K562 (cell line): ENCODE measurements at regions not wholly inside any gene's neighbourhood (a gene's known extent, or its start where the extent isn't known, plus 50 kb on each side); places are given as distances from the start of the nearest gene placed in this dataset.

Experiments used
- ATAC-seq: fragments of 200-7000 bp; cut with Tn5 transposase; 3 replicates; pipeline ENCODE4 v1.9.1; 2020; ENCODE audit warnings: moderate library complexity
- BruUV-seq: library from RNA; stranded (reverse); fragments of 400-500 nt; replicated peaks from 2 replicates; lab custom pipeline; 2021; lab: Mats Ljungman, UMichigan
- CTCF ChIA-PET: fragments of 300-600 bp; formaldehyde crosslinking; extraction: SDS; loops from one replicate; lab custom pipeline; 2021; ENCODE audit warnings: low intra/inter-chr PET ratio; lab: Yijun Ruan, JAX
- POLR2A ChIA-PET: fragments of 300-600, 350-650 bp; sonication (Branson Sonifier 250); formaldehyde crosslinking; extraction: SDS; loops from one replicate; lab custom pipeline; 2021; ENCODE audit warnings: antibody characterized with exemption, inconsistent platforms; lab: Yijun Ruan, JAX
- DNase-seq, 4 experiments: peaks; one replicate each; pipeline versions ENCODE4 v3.0.0 to v3.0.0-alpha.2; 2011 to 2018; ENCODE audit warnings: low spot score in 3 of 4, mixed read lengths in 3 of 4; ENCODE audit errors: extremely low read depth in 1 of 4
- FAIRE-seq: peaks from 2 replicates; lab custom pipeline; 2011; peaks lifted over from hg19 to GRCh38; lab: Jason Lieb, UNC
- H2AFZ ChIP-seq: 2 replicates; pipeline ENCODE4 v1.6.0; 2011; ENCODE audit warnings: low read depth, low read length, control low read depth, inconsistent platforms
- H3K27ac ChIP-seq: fragments of 200-600 bp; 3 replicates; pipeline ENCODE4 v1.8.0; 2011; ENCODE audit warnings: low read depth, mild to moderate bottlenecking, control low read depth, inconsistent platforms, low read length, moderate library complexity, mixed read lengths; ENCODE audit errors: extremely low read depth
- H3K27me3 ChIP-seq, 2 experiments: fragments of 300-600 bp in 1 of 2; 2 replicates in 1 of 2; 3 replicates in 1 of 2; pipeline versions ENCODE4 v1.6.0 to v1.8.0; 2011; ENCODE audit warnings: inconsistent platforms in 2 of 2, low read length in 2 of 2, mild to moderate bottlenecking in 1 of 2, mixed read lengths in 1 of 2, moderate library complexity in 1 of 2; ENCODE audit not compliant: control insufficient read depth in 2 of 2, insufficient read depth in 2 of 2
- H3K36me3 ChIP-seq: fragments of 300-600 bp; 3 replicates; pipeline ENCODE4 v1.8.0; 2011; ENCODE audit warnings: mild to moderate bottlenecking, low read length, inconsistent platforms; ENCODE audit not compliant: control insufficient read depth, insufficient read depth
- H3K4me1 ChIP-seq, 2 experiments: fragments of 200-600 bp in 1 of 2; replicated peaks in 1 of 2; 2 replicates in 1 of 2; 3 replicates in 1 of 2; pipeline versions ENCODE4 v1.5.1 to v1.8.0; 2011; ENCODE audit warnings: inconsistent platforms in 2 of 2, low read length in 2 of 2, mild to moderate bottlenecking in 1 of 2, mixed read lengths in 1 of 2, moderate library complexity in 1 of 2; ENCODE audit not compliant: control insufficient read depth in 2 of 2, insufficient read depth in 2 of 2
- H3K4me2 ChIP-seq: 2 replicates; pipeline ENCODE4 v1.6.1; 2011; ENCODE audit warnings: low read length, control low read depth, inconsistent platforms, mixed read lengths; ENCODE audit not compliant: insufficient read depth
- H3K4me3 ChIP-seq: fragments of 200-600 bp; sonication (generic), shearing (Covaris generic); 2 replicates; pipeline ENCODE4 v1.5.1; 2016; ENCODE audit warnings: control low read depth, inconsistent platforms
- H3K79me2 ChIP-seq: fragments of 200-600 bp; 3 replicates; pipeline ENCODE4 v1.8.0; 2011; ENCODE audit warnings: low read length, inconsistent platforms; ENCODE audit not compliant: control insufficient read depth, insufficient read depth
- H3K9ac ChIP-seq, 2 experiments: 2 replicates each; pipeline versions ENCODE4 v1.6.0 to v1.6.1; 2011; ENCODE audit warnings: low read depth in 2 of 2, low read length in 2 of 2, control low read depth in 1 of 2, inconsistent platforms in 1 of 2, mild to moderate bottlenecking in 1 of 2, mixed read lengths in 1 of 2; ENCODE audit not compliant: insufficient read depth in 1 of 2
- H3K9me1 ChIP-seq: one replicate; pipeline ENCODE4 v1.6.0; 2011; ENCODE audit warnings: inconsistent platforms, mild to moderate bottlenecking, low read length, moderate library complexity; ENCODE audit not compliant: control insufficient read depth, insufficient read depth
- H3K9me3 ChIP-seq: replicated peaks from 2 replicates; pipeline ENCODE4 v1.5.1; 2011; ENCODE audit warnings: low read depth, low read length, inconsistent platforms; ENCODE audit not compliant: control insufficient read depth, insufficient read depth
- H4K20me1 ChIP-seq: replicated peaks from 2 replicates; pipeline ENCODE4 v1.6.1; 2011; ENCODE audit warnings: low read length, inconsistent platforms, mixed read lengths; ENCODE audit not compliant: control insufficient read depth, insufficient read depth
- BRD4 ChIP-seq: fragments of 200-600 bp; sonication (generic); IDR thresholded peaks from 2 replicates; pipeline ENCODE4 v1.6.1; 2017; ENCODE audit warnings: inconsistent platforms
- CC2D1A ChIP-seq: fragments of 450-650 bp; IDR thresholded peaks from 2 replicates; pipeline ENCODE4 v1.6.1; 2017; ENCODE audit warnings: mild to moderate bottlenecking
- CREBBP ChIP-seq: IDR thresholded peaks from one replicate; pipeline ENCODE4 v1.6.1; 2012; ENCODE audit warnings: low read depth, mild to moderate bottlenecking, control low read depth, inconsistent platforms, low read length
- NONO ChIP-seq, 2 experiments: fragments of 200-400 bp in 1 of 2; fragments of 450-650 bp in 1 of 2; formaldehyde crosslinking in 1 of 2; IDR thresholded peaks; 2 replicates each; pipeline ENCODE4 v1.6.1; 2017; ENCODE audit warnings: low read depth in 2 of 2, mild to moderate bottlenecking in 2 of 2, moderate library complexity in 2 of 2, low read length in 1 of 2
- POLR2A ChIP-seq: fragments of 450-650 bp; conservative IDR thresholded peaks from 2 replicates; pipeline ENCODE4 v1.6.1; 2016
- PRMT5 ChIP-seq: sonication (generic); formaldehyde crosslinking; IDR thresholded peaks from 2 replicates; pipeline ENCODE4 v1.5.0; 2020; ENCODE audit warnings: missing genetic modification reagents
- PYGO2 ChIP-seq: fragments of 450-650 bp; IDR thresholded peaks from 2 replicates; pipeline ENCODE4 v1.6.1; 2016; ENCODE audit warnings: mild to moderate bottlenecking, missing genetic modification characterization, moderate library complexity, missing compliant biosample characterization
- SUPT5H ChIP-seq: fragments of 450-650 bp; IDR thresholded peaks from 2 replicates; pipeline ENCODE4 v1.6.1; 2016
- THAP7 ChIP-seq: fragments of 250-450 bp; sonication (Bioruptor Pico); IDR thresholded peaks from 2 replicates; pipeline ENCODE4 v1.5.0; 2021
- ZNF512 ChIP-seq: IDR thresholded peaks from 2 replicates; pipeline ENCODE4 v1.6.1; 2016; ENCODE audit warnings: missing genetic modification characterization, missing compliant biosample characterization
- ZNF780A ChIP-seq: fragments of 250-450 bp; sonication (Bioruptor Pico); IDR thresholded peaks from 2 replicates; pipeline ENCODE4 v1.5.0; 2021; ENCODE audit warnings: mild to moderate bottlenecking
- WGBS: fragments of 100-300 bp; shearing (Covaris generic); methylation state at CpG from one replicate; pipeline ENCODE4 v1.1.6; 2016; ENCODE audit warnings: low coverage, mixed read lengths; ENCODE audit not compliant: insufficient coverage; ENCODE audit errors: missing lambda C conversion rate; 5-methylcytosine and 5-hydroxymethylcytosine counted together
- in situ Hi-C: fragments of 300-500 bp; cut with MboI; formaldehyde crosslinking; loops from 4 replicates; pipeline ENCODE4 v1.15.0; 2018; ENCODE audit warnings: inconsistent platforms, mixed read lengths
- intact Hi-C: fragments of 100-400 bp; cut with micrococcal nuclease; formaldehyde crosslinking; loops from 2 replicates; pipeline ENCODE4 v1.14.2; 2022
- TF ChIP-seq, protein P1 (sequence below): fragments of 450-650 bp; formaldehyde crosslinking; IDR thresholded peaks from 2 replicates; pipeline ENCODE4 v1.4.0; 2020; ENCODE audit warnings: mild to moderate bottlenecking, moderate library complexity
- TF ChIP-seq, protein P2 (sequence below): fragments of 450-650 bp; formaldehyde crosslinking; conservative IDR thresholded peaks from 2 replicates; pipeline ENCODE4 v1.4.0; 2022; ENCODE audit warnings: mild to moderate bottlenecking, missing genetic modification characterization

GRCh38 chr11:82326853-82327252, 406.8 kb downstream of the FAM181B start:
- WGBS = 0% methylated on average over 3 of the region's 3 CpGs
- in situ Hi-C loops = no loop called here
- BruUV-seq = no TSS peak
- Histone ChIP-seq H3K9me1 (no peaks in the 10 kb centered on the region), H2AFZ (no peak overlapping the region), H3K4me3 (no peak overlapping the region), H3K9ac (no peak overlapping the region)
- CTCF ChIA-PET = no interaction called here
- TF ChIP-seq PYGO2 (tag) = no peak
- TF ChIP-seq NONO (IDR thresholded peaks at IDR 0.05; ENCODE audit: low read depth in 2 of 2, low read length in 1 of 2) = no peak
- TF ChIP-seq THAP7 = no peak
- TF ChIP-seq SUPT5H = no peak
- TF ChIP-seq, protein P1, sequence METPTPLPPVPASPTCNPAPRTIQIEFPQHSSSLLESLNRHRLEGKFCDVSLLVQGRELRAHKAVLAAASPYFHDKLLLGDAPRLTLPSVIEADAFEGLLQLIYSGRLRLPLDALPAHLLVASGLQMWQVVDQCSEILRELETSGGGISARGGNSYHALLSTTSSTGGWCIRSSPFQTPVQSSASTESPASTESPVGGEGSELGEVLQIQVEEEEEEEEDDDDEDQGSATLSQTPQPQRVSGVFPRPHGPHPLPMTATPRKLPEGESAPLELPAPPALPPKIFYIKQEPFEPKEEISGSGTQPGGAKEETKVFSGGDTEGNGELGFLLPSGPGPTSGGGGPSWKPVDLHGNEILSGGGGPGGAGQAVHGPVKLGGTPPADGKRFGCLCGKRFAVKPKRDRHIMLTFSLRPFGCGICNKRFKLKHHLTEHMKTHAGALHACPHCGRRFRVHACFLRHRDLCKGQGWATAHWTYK (CRISPR knock-in tag) = no peak
- TF ChIP-seq, protein P2, sequence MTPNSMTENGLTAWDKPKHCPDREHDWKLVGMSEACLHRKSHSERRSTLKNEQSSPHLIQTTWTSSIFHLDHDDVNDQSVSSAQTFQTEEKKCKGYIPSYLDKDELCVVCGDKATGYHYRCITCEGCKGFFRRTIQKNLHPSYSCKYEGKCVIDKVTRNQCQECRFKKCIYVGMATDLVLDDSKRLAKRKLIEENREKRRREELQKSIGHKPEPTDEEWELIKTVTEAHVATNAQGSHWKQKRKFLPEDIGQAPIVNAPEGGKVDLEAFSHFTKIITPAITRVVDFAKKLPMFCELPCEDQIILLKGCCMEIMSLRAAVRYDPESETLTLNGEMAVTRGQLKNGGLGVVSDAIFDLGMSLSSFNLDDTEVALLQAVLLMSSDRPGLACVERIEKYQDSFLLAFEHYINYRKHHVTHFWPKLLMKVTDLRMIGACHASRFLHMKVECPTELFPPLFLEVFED = no peak
- TF ChIP-seq CREBBP = no peak
- TF ChIP-seq BRD4 = no peak
- TF ChIP-seq POLR2A = no peak
- TF ChIP-seq ZNF780A = no peak
- TF ChIP-seq PRMT5 (CRISPR knock-in tag) = no peak
- TF ChIP-seq ZNF512 = no peak
- no peak for TF ChIP-seq CC2D1A
- TF ChIP-seq, all 486 proteins: peak for 0
- FAIRE-seq = no peak
- Histone ChIP-seq H3K79me2 (no peaks in the 10 kb centered on the region), H4K20me1 (no peaks in the 10 kb centered on the region), H3K36me3 (no peaks in the 10 kb centered on the region), H3K4me2 (no peak overlapping the region), H3K27me3 (no peaks in the 10 kb centered on the region), H3K9me3 (no peaks in the 10 kb centered on the region), H3K27ac (no peak overlapping the region), H3K4me1 (no peaks in the 10 kb centered on the region)
- intact Hi-C loops = no loop called here
- POLR2A ChIA-PET = interaction anchor here (0.6 kb wide), 1 partner anchor 104 kb away, joined by 3 read pairs; no protein-coding TSS in a partner anchor
- no peak for DNase-seq
- no peak for ATAC-seq
